A673 (cell line): ENCODE measurements at regions not wholly inside any gene's neighbourhood (a gene's known extent, or its start where the extent isn't known, plus 50 kb on each side); places are given as distances from the start of the nearest gene placed in this dataset.

Experiments used
- EZH2 ChIP-seq: fragments of 200-600 bp; sonication (generic); IDR thresholded peaks from 2 replicates; pipeline ENCODE4 v1.6.1; 2017; ENCODE audit warnings: borderline replicate concordance, low read depth, mild to moderate bottlenecking, mixed read lengths, antibody characterized with exemption, low read length; ENCODE audit not compliant: poor library complexity, severe bottlenecking
- TF ChIP-seq, protein P1 (sequence below): fragments of 300-800, 200-600 bp; sonication (generic); conservative IDR thresholded peaks from 2 replicates; pipeline ENCODE4 v1.5.1; 2017; ENCODE audit warnings: low read depth, mild to moderate bottlenecking, antibody characterized with exemption, low read length, moderate library complexity, mixed read lengths

DNA sequence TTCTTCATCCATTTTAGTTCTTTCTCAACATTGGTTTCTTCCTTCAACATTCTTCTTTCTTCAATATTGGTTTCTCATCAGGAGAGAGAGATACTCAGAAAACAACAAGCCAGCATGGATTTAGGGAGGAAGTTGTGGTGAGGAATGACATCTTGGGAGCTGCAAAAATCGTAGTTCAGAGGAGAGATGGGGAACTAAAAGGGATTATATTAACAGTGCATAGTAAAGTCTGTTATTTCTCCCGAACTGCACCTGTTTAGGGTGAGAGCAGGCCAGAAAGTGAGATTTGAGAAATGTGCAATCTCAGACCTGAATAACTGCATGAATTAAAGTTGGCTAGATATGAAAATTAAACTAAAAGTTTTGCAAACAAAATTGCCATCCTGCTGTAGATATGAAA is 94.5 kb downstream of the CASP12 start:
- no peak for TF ChIP-seq EZH2
- TF ChIP-seq, protein P1, sequence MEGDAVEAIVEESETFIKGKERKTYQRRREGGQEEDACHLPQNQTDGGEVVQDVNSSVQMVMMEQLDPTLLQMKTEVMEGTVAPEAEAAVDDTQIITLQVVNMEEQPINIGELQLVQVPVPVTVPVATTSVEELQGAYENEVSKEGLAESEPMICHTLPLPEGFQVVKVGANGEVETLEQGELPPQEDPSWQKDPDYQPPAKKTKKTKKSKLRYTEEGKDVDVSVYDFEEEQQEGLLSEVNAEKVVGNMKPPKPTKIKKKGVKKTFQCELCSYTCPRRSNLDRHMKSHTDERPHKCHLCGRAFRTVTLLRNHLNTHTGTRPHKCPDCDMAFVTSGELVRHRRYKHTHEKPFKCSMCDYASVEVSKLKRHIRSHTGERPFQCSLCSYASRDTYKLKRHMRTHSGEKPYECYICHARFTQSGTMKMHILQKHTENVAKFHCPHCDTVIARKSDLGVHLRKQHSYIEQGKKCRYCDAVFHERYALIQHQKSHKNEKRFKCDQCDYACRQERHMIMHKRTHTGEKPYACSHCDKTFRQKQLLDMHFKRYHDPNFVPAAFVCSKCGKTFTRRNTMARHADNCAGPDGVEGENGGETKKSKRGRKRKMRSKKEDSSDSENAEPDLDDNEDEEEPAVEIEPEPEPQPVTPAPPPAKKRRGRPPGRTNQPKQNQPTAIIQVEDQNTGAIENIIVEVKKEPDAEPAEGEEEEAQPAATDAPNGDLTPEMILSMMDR: no peak
